ENCODE measurements at regions not wholly inside any gene's neighbourhood (a gene's known extent, or its start where the extent isn't known, plus 50 kb on each side); places are given as distances from the start of the nearest gene placed in this dataset.

- Histone ChIP-seq H3K27me3 (ENCODE audit: control insufficient read depth, insufficient read depth, low read length) (no peaks in the 10 kb centered on the region), H3K36me3 (ENCODE audit: control insufficient read depth, insufficient read depth, low read length) (no peaks in the 10 kb centered on the region), H3K4me3 (ENCODE audit: low read depth, low read length) (no peak overlapping the region)
- DNase-seq (ENCODE audit: low read depth) (no peak), FAIRE-seq (no peak)
- TF ChIP-seq CTCF (IDR thresholded peaks at IDR 0.05; ENCODE audit: insufficient read depth, low read length, severe bottlenecking) = no peak
Observed at GRCh38 chr10:119996944-119997343, 104.4 kb downstream of the SEC23IP start.

GRCh38 chr10:119997429-119997828 is 104.9 kb downstream of the SEC23IP start:
- Histone ChIP-seq H3K36me3 (ENCODE audit: control insufficient read depth, insufficient read depth, low read length) (no peaks in the 10 kb centered on the region), H3K27me3 (ENCODE audit: control insufficient read depth, insufficient read depth, low read length) (no peaks in the 10 kb centered on the region), H3K4me3 (ENCODE audit: low read depth, low read length) (no peak overlapping the region)
- DNase-seq (ENCODE audit: low read depth) (peak; percentile 5), FAIRE-seq (peak; percentile 7)
- no peak for TF ChIP-seq CTCF (IDR thresholded peaks at IDR 0.05; ENCODE audit: insufficient read depth, low read length, severe bottlenecking)

GRCh38 chr10:120002785-120003184 is 110.3 kb downstream of the SEC23IP start:
- TF ChIP-seq CTCF (IDR thresholded peaks at IDR 0.05; ENCODE audit: insufficient read depth, low read length, severe bottlenecking) = no peak
- no peaks in the 10 kb centered on the region for H3K36me3 ChIP-seq (ENCODE audit: control insufficient read depth, insufficient read depth, low read length)
- no peak for FAIRE-seq
- no peak for DNase-seq (ENCODE audit: low read depth)
- H3K4me3 ChIP-seq (ENCODE audit: low read depth, low read length) = no peak overlapping the region
- H3K27me3 ChIP-seq (ENCODE audit: control insufficient read depth, insufficient read depth, low read length) = no peaks in the 10 kb centered on the region

GRCh38 chr10:120005207-120006201 is 113.0 kb downstream of the SEC23IP start:
- no peak for TF ChIP-seq CTCF (IDR thresholded peaks at IDR 0.05; ENCODE audit: insufficient read depth, low read length, severe bottlenecking)
- no peak overlapping the region for H3K4me3 ChIP-seq (ENCODE audit: low read depth, low read length)
- FAIRE-seq = no peak

GRCh38 chr10:120007261-120007660 is 114.7 kb downstream of the SEC23IP start:
- DNase-seq (ENCODE audit: low read depth) (no peak), FAIRE-seq (no peak)
- H3K4me3 ChIP-seq (ENCODE audit: low read depth, low read length) = no peak overlapping the region
- TF ChIP-seq CTCF (IDR thresholded peaks at IDR 0.05; ENCODE audit: insufficient read depth, low read length, severe bottlenecking) = no peak
- no peaks in the 10 kb centered on the region for H3K36me3 ChIP-seq (ENCODE audit: control insufficient read depth, insufficient read depth, low read length)
- peaks cover 5% of the 10 kb centered on the region for H3K27me3 ChIP-seq (ENCODE audit: control insufficient read depth, insufficient read depth, low read length)

More at GRCh38 chr10:120005207-120006201, 113.0 kb downstream of the SEC23IP start:
- H3K36me3 ChIP-seq (ENCODE audit: control insufficient read depth, insufficient read depth, low read length) = no peaks in the 10 kb centered on the region
- no peak for DNase-seq (ENCODE audit: low read depth)
- no peaks in the 10 kb centered on the region for H3K27me3 ChIP-seq (ENCODE audit: control insufficient read depth, insufficient read depth, low read length)

Data from bronchial epithelial cell (primary cell).